Endothelial cell (in vitro differentiated cells): ENCODE measurements at regions not wholly inside any gene's neighbourhood (a gene's known extent, or its start where the extent isn't known, plus 50 kb on each side); places are given as distances from the start of the nearest gene placed in this dataset.

Experiments
- DNase-seq: peaks from one replicate; pipeline ENCODE4 v3.0.0; 2021; ENCODE audit warnings: low spot score
- H3K27ac Mint-ChIP-seq: one replicate; pipeline ENCODE4 v1.8.0; 2021; ENCODE audit warnings: mixed read lengths, inconsistent platforms; ENCODE audit not compliant: unreplicated experiment
- H3K27me3 Mint-ChIP-seq: one replicate; pipeline ENCODE4 v1.8.0; 2021; ENCODE audit warnings: mild to moderate bottlenecking, moderate library complexity, mixed read lengths, inconsistent platforms; ENCODE audit not compliant: unreplicated experiment
- H3K36me3 Mint-ChIP-seq: one replicate; pipeline ENCODE4 v1.8.0; 2021; ENCODE audit warnings: mild to moderate bottlenecking, low read depth, mixed read lengths, inconsistent platforms; ENCODE audit not compliant: unreplicated experiment
- H3K4me1 Mint-ChIP-seq: one replicate; pipeline ENCODE4 v1.8.0; 2021; ENCODE audit warnings: mild to moderate bottlenecking, mixed read lengths, inconsistent platforms; ENCODE audit not compliant: unreplicated experiment
- H3K4me3 Mint-ChIP-seq: one replicate; pipeline ENCODE4 v1.8.0; 2021; ENCODE audit warnings: mild to moderate bottlenecking, mixed read lengths, inconsistent platforms; ENCODE audit not compliant: unreplicated experiment
- H3K9me3 Mint-ChIP-seq: one replicate; pipeline ENCODE4 v1.8.0; 2021; ENCODE audit warnings: mixed read lengths, inconsistent platforms; ENCODE audit not compliant: unreplicated experiment
- CTCF ChIP-seq: fragments of 200-600 bp; sonication (generic); IDR thresholded peaks from one replicate; pipeline ENCODE4 v1.5.0; 2021; ENCODE audit warnings: antibody characterized with exemption; ENCODE audit not compliant: unreplicated experiment

DNA sequence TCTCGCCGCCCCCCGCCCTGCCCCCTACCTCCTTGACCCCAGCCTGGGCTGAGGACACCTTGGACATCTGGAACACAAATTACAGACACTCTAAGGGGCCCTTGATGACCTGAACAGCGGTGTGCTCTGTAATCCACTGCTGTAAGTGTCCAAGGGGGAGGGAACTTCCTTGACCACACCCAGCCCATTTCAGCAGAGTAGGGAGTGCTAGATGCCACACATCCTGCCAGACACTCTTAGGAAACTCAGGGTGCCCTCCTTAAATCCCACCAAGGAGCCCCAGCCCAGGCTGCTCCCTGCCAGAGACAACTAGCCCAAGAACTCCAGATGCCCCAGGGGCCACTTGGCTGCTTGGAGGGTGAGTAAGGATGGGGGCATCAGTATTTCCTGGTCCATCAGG is 282.2 kb downstream of the RRAGC start:
- DNase-seq: no peak
- no peak overlapping the region for H3K4me3 Mint-ChIP-seq
- peaks cover 6% of the 10 kb centered on the region for H3K27me3 Mint-ChIP-seq

GRCh38 chr1:38576241-38576640 is 283.3 kb downstream of the RRAGC start:
- no peak for DNase-seq
- TF ChIP-seq CTCF: no peak
- H3K27ac Mint-ChIP-seq: no peak overlapping the region
- H3K36me3 Mint-ChIP-seq: no peaks in the 10 kb centered on the region
- H3K27me3 Mint-ChIP-seq: peaks cover 6% of the 10 kb centered on the region
- H3K9me3 Mint-ChIP-seq: no peaks in the 10 kb centered on the region
- H3K4me1 Mint-ChIP-seq: peaks cover 7% of the 10 kb centered on the region
- no peak overlapping the region for H3K4me3 Mint-ChIP-seq

More for the DNA sequence above, 282.2 kb downstream of the RRAGC start:
- H3K9me3 Mint-ChIP-seq: no peaks in the 10 kb centered on the region
- no peak overlapping the region for H3K27ac Mint-ChIP-seq
- TF ChIP-seq CTCF: no peak
- H3K36me3 Mint-ChIP-seq: no peaks in the 10 kb centered on the region
- H3K4me1 Mint-ChIP-seq: peaks cover 7% of the 10 kb centered on the region

DNA sequence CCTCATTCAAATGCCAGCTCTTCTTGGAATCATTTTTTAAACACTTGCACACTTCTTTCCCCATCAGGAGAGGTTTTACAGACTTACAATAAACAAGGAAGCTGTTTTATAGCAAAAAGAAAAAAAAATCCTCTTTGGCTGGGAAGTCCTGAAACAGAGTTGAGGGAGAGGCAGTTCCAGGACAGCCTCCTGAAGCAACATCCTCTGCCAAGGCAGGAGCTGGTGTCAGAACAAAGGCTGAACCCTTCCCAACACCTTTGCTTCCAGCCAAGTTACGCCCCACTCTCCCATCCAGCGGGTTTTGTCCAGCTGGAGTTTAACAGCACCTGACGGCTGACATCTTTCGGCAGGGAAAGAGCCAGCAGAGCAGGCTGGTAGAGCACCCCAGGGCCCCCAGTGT is 287.8 kb downstream of the RRAGC start:
- no peaks in the 10 kb centered on the region for H3K4me1 Mint-ChIP-seq
- H3K36me3 Mint-ChIP-seq: no peaks in the 10 kb centered on the region
- no peaks in the 10 kb centered on the region for H3K9me3 Mint-ChIP-seq
- no peaks in the 10 kb centered on the region for H3K27me3 Mint-ChIP-seq
- H3K4me3 Mint-ChIP-seq: no peak overlapping the region
- DNase-seq: no peak
- no peak for TF ChIP-seq CTCF
- H3K27ac Mint-ChIP-seq: no peak overlapping the region

DNA sequence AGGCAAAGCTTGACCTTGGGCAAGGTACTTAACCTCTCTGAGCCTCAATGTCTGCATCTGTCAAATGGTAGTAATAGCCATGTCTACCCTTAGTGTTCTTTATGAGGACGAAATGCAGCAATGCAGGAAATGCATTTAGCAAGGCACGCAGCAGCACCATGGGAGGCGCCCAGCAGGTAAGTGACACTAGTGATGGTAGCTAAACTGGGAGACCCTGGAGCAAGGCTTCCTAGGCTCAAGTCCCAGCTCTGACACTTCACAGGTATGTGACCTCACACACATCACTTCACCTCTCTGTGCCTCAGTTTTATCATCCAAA is 289.0 kb downstream of the RRAGC start:
- no peak for DNase-seq
- Mint-ChIP-seq H3K4me3 (no peak overlapping the region), H3K9me3 (no peaks in the 10 kb centered on the region), H3K27ac (no peak overlapping the region), H3K36me3 (no peaks in the 10 kb centered on the region), H3K27me3 (peaks cover 2% of the 10 kb centered on the region), H3K4me1 (no peaks in the 10 kb centered on the region)
- TF ChIP-seq CTCF: no peak

DNA sequence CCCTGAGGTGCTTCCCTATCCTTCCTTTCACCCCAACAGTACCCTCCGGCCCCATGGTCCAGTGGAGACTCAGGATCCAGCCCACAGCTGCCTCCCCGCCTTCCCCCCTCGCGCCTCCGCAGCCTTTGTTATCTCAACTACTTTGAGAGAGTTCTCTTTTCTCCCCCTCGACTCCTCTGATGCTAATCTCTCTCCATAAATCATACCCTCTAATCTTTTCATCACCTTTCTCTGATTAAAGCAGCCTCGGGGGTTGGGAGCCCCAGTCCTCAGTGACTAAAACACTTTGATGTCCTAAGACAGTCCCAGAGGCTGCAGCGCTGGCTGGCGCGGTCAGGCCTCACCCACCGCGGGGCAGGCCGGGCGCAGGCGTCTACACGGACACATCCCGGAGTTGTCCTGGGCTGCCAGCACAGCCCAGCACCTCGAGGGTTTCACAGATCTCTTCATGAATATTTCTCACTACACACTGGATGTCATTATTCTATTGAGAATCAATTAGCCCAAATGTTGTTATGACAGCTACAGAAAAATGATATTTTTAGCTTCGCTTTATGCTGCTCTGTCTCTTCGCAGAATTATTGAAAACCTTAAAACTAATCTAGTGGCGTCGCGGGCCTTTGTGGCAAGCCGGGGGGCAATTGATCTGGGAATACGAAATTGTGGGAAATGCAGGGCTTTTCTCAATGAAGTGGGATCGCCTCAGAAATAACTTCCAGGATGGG is 289.5 kb downstream of the RRAGC start:
- Mint-ChIP-seq H3K27ac (no peak overlapping the region), H3K36me3 (no peaks in the 10 kb centered on the region), H3K27me3 (peaks cover 2% of the 10 kb centered on the region), H3K9me3 (no peaks in the 10 kb centered on the region), H3K4me1 (no peaks in the 10 kb centered on the region), H3K4me3 (no peak overlapping the region)
- DNase-seq: no peak
- TF ChIP-seq CTCF: no peak
